ENCODE measurements at regions not wholly inside any gene's neighbourhood (a gene's known extent, or its start where the extent isn't known, plus 50 kb on each side); places are given as distances from the start of the nearest gene placed in this dataset.

- Mint-ChIP-seq H3K4me3 (ENCODE audit: unreplicated experiment) (no peak overlapping the region), H3K27ac (ENCODE audit: unreplicated experiment) (no peak overlapping the region), H3K36me3 (ENCODE audit: insufficient read depth, unreplicated experiment) (no peaks in the 10 kb centered on the region), H3K9me3 (ENCODE audit: unreplicated experiment) (no peaks in the 10 kb centered on the region), H3K4me1 (ENCODE audit: low read depth, unreplicated experiment) (no peaks in the 10 kb centered on the region), H3K27me3 (ENCODE audit: insufficient read depth, unreplicated experiment) (peaks cover 30% of the 10 kb centered on the region)
- Histone ChIP-seq H3K27me3 (replicated peaks; ENCODE audit: control insufficient read depth, insufficient read depth, low read length) (peaks cover 4% of the 10 kb centered on the region; the same call in 1 of the 2 replicates), H3K9me3 (no peaks in the 10 kb centered on the region), H3K36me3 (ENCODE audit: control insufficient read depth, insufficient read depth, low read length) (no peaks in the 10 kb centered on the region), H3K4me3 (ENCODE audit: low read depth, low read length) (no peak overlapping the region), H3K4me1 (no peaks in the 10 kb centered on the region)
- BruUV-seq (replicated peaks) = no TSS peak
- DNase-seq = no peak
- CTCF ChIA-PET = no interaction called here
- POLR2A ChIA-PET = no interaction called here
- intact Hi-C loops (cut with micrococcal nuclease; ENCODE audit: unreplicated experiment) = no loop called here
- no peak for TF ChIP-seq CTCF (IDR thresholded peaks at IDR 0.05; ENCODE audit: insufficient read depth in 1 of 2, low read depth in 1 of 2, low read length in 1 of 2, severe bottlenecking in 1 of 2, unreplicated experiment in 1 of 2)
Measured at GRCh38 chr6:5851261-5851757, 155.4 kb downstream of the NRN1 start.

- no peak for TF ChIP-seq CTCF (IDR thresholded peaks at IDR 0.05; ENCODE audit: insufficient read depth in 1 of 2, low read depth in 1 of 2, low read length in 1 of 2, severe bottlenecking in 1 of 2, unreplicated experiment in 1 of 2)
- Mint-ChIP-seq H3K27ac (ENCODE audit: unreplicated experiment) (no peak overlapping the region), H3K36me3 (ENCODE audit: insufficient read depth, unreplicated experiment) (no peaks in the 10 kb centered on the region)
Measured at GRCh38 chr6:5850848-5851255, 155.9 kb downstream of the NRN1 start.

GRCh38 chr6:5846889-5847288, 159.8 kb downstream of the NRN1 start:
- Histone ChIP-seq H3K4me1 (no peaks in the 10 kb centered on the region), H3K27me3 (replicated peaks; ENCODE audit: control insufficient read depth, insufficient read depth, low read length) (peaks cover 4% of the 10 kb centered on the region; the same call in 1 of the 2 replicates), H3K4me3 (ENCODE audit: low read depth, low read length) (no peak overlapping the region), H3K36me3 (ENCODE audit: control insufficient read depth, insufficient read depth, low read length) (no peaks in the 10 kb centered on the region), H3K9me3 (no peaks in the 10 kb centered on the region)
- Mint-ChIP-seq H3K27ac (ENCODE audit: unreplicated experiment) (no peak overlapping the region), H3K27me3 (ENCODE audit: insufficient read depth, unreplicated experiment) (peaks cover 25% of the 10 kb centered on the region), H3K9me3 (ENCODE audit: unreplicated experiment) (no peaks in the 10 kb centered on the region), H3K4me3 (ENCODE audit: unreplicated experiment) (no peak overlapping the region), H3K36me3 (ENCODE audit: insufficient read depth, unreplicated experiment) (no peaks in the 10 kb centered on the region), H3K4me1 (ENCODE audit: low read depth, unreplicated experiment) (no peaks in the 10 kb centered on the region)
- no peak for TF ChIP-seq CTCF (IDR thresholded peaks at IDR 0.05; ENCODE audit: insufficient read depth in 1 of 2, low read depth in 1 of 2, low read length in 1 of 2, severe bottlenecking in 1 of 2, unreplicated experiment in 1 of 2)
- intact Hi-C loops (cut with micrococcal nuclease; ENCODE audit: unreplicated experiment) = no loop called here
- ChIA-PET CTCF (no interaction called here), POLR2A (no interaction called here)
- no peak for DNase-seq
- BruUV-seq (replicated peaks) = no TSS peak

More at GRCh38 chr6:5850848-5851255, 155.9 kb downstream of the NRN1 start:
- Mint-ChIP-seq H3K4me3 (ENCODE audit: unreplicated experiment) (no peak overlapping the region), H3K27me3 (ENCODE audit: insufficient read depth, unreplicated experiment) (peaks cover 30% of the 10 kb centered on the region), H3K4me1 (ENCODE audit: low read depth, unreplicated experiment) (no peaks in the 10 kb centered on the region), H3K9me3 (ENCODE audit: unreplicated experiment) (no peaks in the 10 kb centered on the region)
- no peak for DNase-seq
- Histone ChIP-seq H3K4me1 (no peaks in the 10 kb centered on the region), H3K27me3 (replicated peaks; ENCODE audit: control insufficient read depth, insufficient read depth, low read length) (peaks cover 4% of the 10 kb centered on the region; the same call in 1 of the 2 replicates), H3K36me3 (ENCODE audit: control insufficient read depth, insufficient read depth, low read length) (no peaks in the 10 kb centered on the region), H3K9me3 (no peaks in the 10 kb centered on the region), H3K4me3 (ENCODE audit: low read depth, low read length) (no peak overlapping the region)
- intact Hi-C loops (cut with micrococcal nuclease; ENCODE audit: unreplicated experiment) = no loop called here
- ChIA-PET CTCF (no interaction called here), POLR2A (no interaction called here)
- BruUV-seq (replicated peaks) = no TSS peak

Measured in Caco-2 (cell line).